ENCODE measurements at regions not wholly inside any gene's neighbourhood (a gene's known extent, or its start where the extent isn't known, plus 50 kb on each side); places are given as distances from the start of the nearest gene placed in this dataset.

DNA sequence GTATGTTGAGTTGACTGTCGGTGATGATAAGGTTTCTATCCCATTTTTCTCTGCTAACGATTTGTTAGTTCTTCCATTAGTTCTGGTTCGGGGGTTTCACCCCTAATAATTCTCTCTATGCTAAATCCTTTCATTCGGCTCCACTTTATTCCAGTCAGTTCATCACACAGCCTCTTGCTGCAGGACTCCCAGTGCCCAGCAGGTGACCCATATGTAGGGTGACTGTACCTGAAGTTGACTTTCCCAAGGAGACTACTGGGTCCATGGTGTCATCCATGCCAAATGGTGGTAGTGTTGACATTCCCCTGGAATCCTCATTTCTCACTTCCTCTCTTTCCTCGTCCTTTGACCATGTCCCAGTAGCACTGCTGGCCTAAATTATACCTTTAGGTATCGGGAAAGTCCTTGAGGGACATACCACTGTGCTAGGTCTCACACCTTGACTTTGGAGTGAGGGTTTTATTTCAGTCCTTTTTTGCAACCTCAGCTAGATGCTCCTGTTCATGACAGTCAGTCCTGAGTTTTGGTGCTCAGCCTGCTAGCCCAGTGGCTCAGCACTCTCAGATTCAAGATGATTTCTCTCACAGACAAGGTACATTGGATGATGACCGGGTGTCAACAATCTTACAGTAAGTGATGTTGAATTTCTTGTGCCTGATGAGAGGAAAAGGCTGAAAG is 105.1 kb upstream of the ARHGAP24 start:
- Histone ChIP-seq H3K9me3 (ENCODE audit: severe bottlenecking) (no peaks in the 10 kb centered on the region), H3K27ac (no peak overlapping the region), H3K36me3 (no peaks in the 10 kb centered on the region), H3K27me3 (ENCODE audit: insufficient read depth, low read depth, severe bottlenecking) (no peaks in the 10 kb centered on the region), H3K4me3 (ENCODE audit: low read depth, low read length) (no peak overlapping the region)
- DNase-seq = no peak
- TF ChIP-seq, protein P1, sequence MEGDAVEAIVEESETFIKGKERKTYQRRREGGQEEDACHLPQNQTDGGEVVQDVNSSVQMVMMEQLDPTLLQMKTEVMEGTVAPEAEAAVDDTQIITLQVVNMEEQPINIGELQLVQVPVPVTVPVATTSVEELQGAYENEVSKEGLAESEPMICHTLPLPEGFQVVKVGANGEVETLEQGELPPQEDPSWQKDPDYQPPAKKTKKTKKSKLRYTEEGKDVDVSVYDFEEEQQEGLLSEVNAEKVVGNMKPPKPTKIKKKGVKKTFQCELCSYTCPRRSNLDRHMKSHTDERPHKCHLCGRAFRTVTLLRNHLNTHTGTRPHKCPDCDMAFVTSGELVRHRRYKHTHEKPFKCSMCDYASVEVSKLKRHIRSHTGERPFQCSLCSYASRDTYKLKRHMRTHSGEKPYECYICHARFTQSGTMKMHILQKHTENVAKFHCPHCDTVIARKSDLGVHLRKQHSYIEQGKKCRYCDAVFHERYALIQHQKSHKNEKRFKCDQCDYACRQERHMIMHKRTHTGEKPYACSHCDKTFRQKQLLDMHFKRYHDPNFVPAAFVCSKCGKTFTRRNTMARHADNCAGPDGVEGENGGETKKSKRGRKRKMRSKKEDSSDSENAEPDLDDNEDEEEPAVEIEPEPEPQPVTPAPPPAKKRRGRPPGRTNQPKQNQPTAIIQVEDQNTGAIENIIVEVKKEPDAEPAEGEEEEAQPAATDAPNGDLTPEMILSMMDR (IDR thresholded peaks at IDR 0.05; ENCODE audit: low read depth, low read length) = no peak

DNA sequence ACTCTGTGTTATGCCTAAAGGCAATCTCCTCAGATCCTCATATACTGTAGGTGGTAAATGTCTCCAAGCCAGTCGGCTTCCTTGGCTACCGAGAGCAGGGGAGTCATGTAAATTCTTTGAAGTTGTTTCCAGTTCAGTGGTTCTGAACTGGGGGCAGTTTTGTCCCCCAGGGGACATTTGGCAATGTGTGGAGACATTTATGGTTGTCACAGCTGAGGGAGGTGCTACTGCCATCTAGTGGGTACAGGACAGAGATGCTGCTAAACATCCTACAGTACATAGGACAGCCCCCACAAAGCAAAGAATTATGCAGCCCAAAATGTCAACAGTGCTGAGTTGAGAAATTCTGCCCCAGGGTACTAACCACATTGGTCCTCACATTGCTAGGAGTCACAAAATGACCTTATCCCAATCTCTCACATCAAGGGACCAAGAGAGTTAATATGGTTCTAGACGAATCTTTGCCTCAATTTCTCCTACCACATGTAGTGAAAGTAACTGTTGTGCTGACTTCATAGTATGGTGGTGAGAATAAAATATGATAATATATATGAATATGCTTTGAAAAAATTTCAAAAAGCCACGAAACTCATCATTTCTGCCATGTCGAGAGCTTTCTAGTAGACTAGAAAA is 104.4 kb upstream of the ARHGAP24 start:
- H3K36me3 ChIP-seq = no peaks in the 10 kb centered on the region
- no peak overlapping the region for H3K4me3 ChIP-seq (ENCODE audit: low read depth, low read length)
- H3K9me3 ChIP-seq (ENCODE audit: severe bottlenecking) = no peaks in the 10 kb centered on the region
- TF ChIP-seq, protein P1 (IDR thresholded peaks at IDR 0.05; ENCODE audit: low read depth, low read length) = peak; percentile 88
- no peaks in the 10 kb centered on the region for H3K27me3 ChIP-seq (ENCODE audit: insufficient read depth, low read depth, severe bottlenecking)
- peak; percentile 46 for DNase-seq
- no peak overlapping the region for H3K27ac ChIP-seq

DNA sequence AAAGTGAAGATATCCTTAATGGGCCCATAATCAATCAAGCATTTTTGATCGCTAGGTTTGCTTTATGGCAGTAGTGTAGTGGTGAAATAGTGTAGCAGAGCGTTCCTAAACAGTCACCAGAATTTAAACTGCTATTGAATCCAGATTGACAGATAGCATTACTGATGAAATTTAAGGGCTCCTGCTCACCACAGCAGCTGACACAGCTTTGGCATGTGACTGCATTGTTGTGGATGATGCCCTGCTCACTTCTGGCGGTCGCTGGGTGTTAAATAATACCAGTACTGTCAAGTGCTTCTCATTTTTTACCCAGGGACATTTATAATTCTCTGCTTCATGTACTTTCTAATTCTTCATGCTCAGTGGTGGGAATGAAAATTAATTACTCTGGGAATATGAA is 102.0 kb upstream of the ARHGAP24 start:
- H3K9me3 ChIP-seq (ENCODE audit: severe bottlenecking) = no peaks in the 10 kb centered on the region
- H3K27ac ChIP-seq = no peak overlapping the region
- no peak overlapping the region for H3K4me3 ChIP-seq (ENCODE audit: low read depth, low read length)
- DNase-seq = no peak
- TF ChIP-seq, protein P1 (IDR thresholded peaks at IDR 0.05; ENCODE audit: low read depth, low read length) = no peak
- H3K27me3 ChIP-seq (ENCODE audit: insufficient read depth, low read depth, severe bottlenecking) = no peaks in the 10 kb centered on the region
- H3K36me3 ChIP-seq = no peaks in the 10 kb centered on the region

DNA sequence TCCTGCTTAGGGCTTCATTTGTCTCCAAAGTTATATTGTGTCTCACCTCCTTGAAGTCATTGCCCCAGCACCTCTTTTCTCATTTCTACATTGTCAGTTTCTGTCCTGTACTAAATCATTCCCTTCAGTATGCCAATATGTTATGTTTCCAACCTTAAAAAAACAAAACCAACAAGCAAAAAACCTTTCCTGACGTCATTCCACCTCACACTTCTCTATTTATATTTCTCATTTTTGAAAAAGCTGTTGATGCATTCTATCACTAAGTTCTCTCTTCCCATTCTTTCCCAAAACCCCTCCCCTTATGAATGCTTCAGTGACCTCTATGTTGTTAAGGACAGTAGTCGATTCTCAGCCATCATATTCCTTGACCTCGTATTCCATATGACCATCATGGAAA is 98.7 kb upstream of the ARHGAP24 start:
- Histone ChIP-seq H3K4me3 (ENCODE audit: low read depth, low read length) (no peak overlapping the region), H3K27ac (no peak overlapping the region), H3K27me3 (ENCODE audit: insufficient read depth, low read depth, severe bottlenecking) (no peaks in the 10 kb centered on the region), H3K36me3 (no peaks in the 10 kb centered on the region), H3K9me3 (ENCODE audit: severe bottlenecking) (no peaks in the 10 kb centered on the region)
- no peak for DNase-seq
- TF ChIP-seq, protein P1 (IDR thresholded peaks at IDR 0.05; ENCODE audit: low read depth, low read length) = no peak

DNA sequence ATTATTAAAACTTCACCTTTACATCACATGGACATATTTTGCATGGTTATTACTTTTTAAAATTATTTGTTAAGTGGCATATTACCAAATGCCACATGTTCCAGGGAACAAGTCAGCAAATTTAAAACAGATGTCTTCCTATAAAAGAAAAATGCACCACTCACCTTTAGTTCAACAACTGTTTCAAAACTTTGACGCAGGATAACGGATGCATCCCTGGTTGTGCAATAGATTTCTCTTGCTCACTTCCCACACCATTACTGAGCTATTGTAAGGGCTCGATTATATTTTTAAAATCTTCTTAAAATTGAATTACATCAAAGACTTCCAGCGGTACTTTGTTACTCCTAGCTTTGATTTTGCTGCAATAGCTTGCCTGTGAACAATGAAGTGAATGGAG is 93.0 kb upstream of the ARHGAP24 start:
- no peaks in the 10 kb centered on the region for H3K27me3 ChIP-seq (ENCODE audit: insufficient read depth, low read depth, severe bottlenecking)
- H3K36me3 ChIP-seq = no peaks in the 10 kb centered on the region
- TF ChIP-seq, protein P1 (IDR thresholded peaks at IDR 0.05; ENCODE audit: low read depth, low read length) = no peak
- no peak overlapping the region for H3K4me3 ChIP-seq (ENCODE audit: low read depth, low read length)
- DNase-seq = no peak
- H3K9me3 ChIP-seq (ENCODE audit: severe bottlenecking) = no peaks in the 10 kb centered on the region
- no peak overlapping the region for H3K27ac ChIP-seq

Data from WERI-Rb-1 (cell line).